H1 (cell line): ENCODE measurements at regions not wholly inside any gene's neighbourhood (a gene's known extent, or its start where the extent isn't known, plus 50 kb on each side); places are given as distances from the start of the nearest gene placed in this dataset.

Experiments
- CTCF ChIA-PET: fragments of 300-600 bp; sonication (Branson Sonifier 250); formaldehyde crosslinking; loops from one replicate; lab custom pipeline; 2021; ENCODE audit not compliant: partially characterized antibody; lab: Charles Lee
- POLR2A ChIA-PET: fragments of 300-600 bp; sonication (Branson Sonifier 250); formaldehyde crosslinking; loops from one replicate; lab custom pipeline; 2021; ENCODE audit warnings: inconsistent platforms; ENCODE audit not compliant: partially characterized antibody; lab: Charles Lee
- DNase-seq, 2 experiments: peaks; one replicate each; pipeline versions ENCODE4 v3.0.0 to v3.0.0-alpha.2; 2010 to 2022; ENCODE audit warnings: low spot score in 2 of 2, low read depth in 1 of 2, mixed read lengths in 1 of 2
- FAIRE-seq: peaks from 2 replicates; lab custom pipeline; 2011; peaks lifted over from hg19 to GRCh38; lab: Jason Lieb, UNC
- H2AFZ ChIP-seq: 2 replicates; pipeline ENCODE4 v1.8.1; 2012; ENCODE audit warnings: low read length, inconsistent platforms
- H2AK5ac ChIP-seq: 2 replicates; pipeline ENCODE4 v1.6.1; 2013; ENCODE audit warnings: low read depth, low read length
- H2BK120ac ChIP-seq: replicated peaks from 2 replicates; pipeline ENCODE3; 2013; ENCODE audit warnings: low read depth, low read length, inconsistent platforms
- H2BK12ac ChIP-seq: 2 replicates; pipeline ENCODE4 v1.6.1; 2013; ENCODE audit warnings: low read depth, low read length
- H2BK15ac ChIP-seq: 2 replicates; pipeline ENCODE4 v1.6.1; 2013; ENCODE audit warnings: low read length
- H2BK20ac ChIP-seq: 2 replicates; pipeline ENCODE4 v1.6.1; 2013; ENCODE audit warnings: low read length
- H2BK5ac ChIP-seq: 2 replicates; pipeline ENCODE4 v1.6.1; 2013; ENCODE audit warnings: low read depth, low read length
- H3K14ac ChIP-seq: 2 replicates; pipeline ENCODE4 v1.6.1; 2013; ENCODE audit warnings: inconsistent platforms; ENCODE audit not compliant: insufficient read length
- H3K18ac ChIP-seq: 2 replicates; pipeline ENCODE4 v1.6.1; 2013; ENCODE audit warnings: low read length; ENCODE audit errors: extremely low read depth
- H3K23ac ChIP-seq: 2 replicates; pipeline ENCODE4 v1.6.1; 2013; ENCODE audit warnings: inconsistent platforms; ENCODE audit not compliant: insufficient read length
- H3K23me2 ChIP-seq: 2 replicates; pipeline ENCODE4 v1.6.1; 2013; ENCODE audit warnings: low read depth, low read length
- H3K27ac ChIP-seq: 2 replicates; pipeline ENCODE4 v1.6.1; 2011; ENCODE audit warnings: low read depth, low read length, inconsistent platforms
- H3K27me3 ChIP-seq, 4 experiments: replicated peaks in 1 of 4; 1 replicate in 1 of 4; 2 replicates in 3 of 4; pipeline versions ENCODE4 v1.6.1 to v1.8.1; 2011 to 2013; ENCODE audit warnings: low read length in 3 of 4, mild to moderate bottlenecking in 3 of 4, inconsistent platforms in 2 of 4, mixed read lengths in 2 of 4, moderate library complexity in 1 of 4; ENCODE audit not compliant: control insufficient read depth in 3 of 4, insufficient read depth in 3 of 4; ENCODE audit errors: extremely low read depth in 1 of 4
- H3K36me3 ChIP-seq, 4 experiments: 2 replicates each; pipeline versions ENCODE4 v1.6.1 to v1.8.1; 2011 to 2013; ENCODE audit warnings: mild to moderate bottlenecking in 4 of 4, low read length in 3 of 4, moderate library complexity in 2 of 4, control low read depth in 1 of 4, inconsistent platforms in 1 of 4; ENCODE audit not compliant: insufficient read depth in 4 of 4, control insufficient read depth in 2 of 4
- H3K4ac ChIP-seq: replicated peaks from 2 replicates; pipeline ENCODE3; 2013; ENCODE audit warnings: low read length, low read depth, mixed read lengths, inconsistent platforms; ENCODE audit not compliant: insufficient read length
- H3K4me1 ChIP-seq, 4 experiments: replicated peaks in 1 of 4; 1 replicate in 1 of 4; 2 replicates in 3 of 4; pipeline versions ENCODE4 v1.6.1 to v1.8.1; 2011 to 2013; ENCODE audit warnings: low read length in 3 of 4, inconsistent platforms in 2 of 4, mixed read lengths in 1 of 4; ENCODE audit not compliant: insufficient read depth in 4 of 4, control insufficient read depth in 3 of 4
- H3K4me2 ChIP-seq, 2 experiments: 2 replicates each; pipeline versions ENCODE4 v1.6.1 to v1.8.1; 2011 to 2013; ENCODE audit warnings: low read depth in 2 of 2, low read length in 2 of 2, control low read depth in 1 of 2, inconsistent platforms in 1 of 2, mild to moderate bottlenecking in 1 of 2; ENCODE audit not compliant: insufficient read depth in 1 of 2
- H3K4me3 ChIP-seq, 4 experiments: fragments of 200-600, 300-600 bp in 1 of 4; sonication (generic), shearing (Covaris generic), sonication (Bioruptor Twin) in 1 of 4; 2 replicates each; pipeline versions ENCODE4 v1.5.1 to v1.8.1; 2011 to 2016; ENCODE audit warnings: low read length in 4 of 4, low read depth in 3 of 4, control low read depth in 2 of 4, inconsistent platforms in 2 of 4, mild to moderate bottlenecking in 2 of 4, mixed read lengths in 1 of 4, moderate library complexity in 1 of 4; ENCODE audit not compliant: insufficient read depth in 2 of 4; ENCODE audit errors: extremely low read depth in 1 of 4
- H3K56ac ChIP-seq: replicated peaks from 2 replicates; pipeline ENCODE3; 2013; ENCODE audit warnings: low read depth, mild to moderate bottlenecking, mixed read lengths, low read length, inconsistent platforms; ENCODE audit not compliant: insufficient read length
- H3K79me1 ChIP-seq: 2 replicates; pipeline ENCODE4 v1.6.1; 2013; ENCODE audit warnings: low read depth, low read length, control low read depth
- H3K79me2 ChIP-seq, 2 experiments: 2 replicates each; pipeline versions ENCODE4 v1.6.1 to v1.8.1; 2012 to 2013; ENCODE audit warnings: low read length in 2 of 2, mild to moderate bottlenecking in 2 of 2, inconsistent platforms in 1 of 2; ENCODE audit not compliant: insufficient read depth in 2 of 2, control insufficient read depth in 1 of 2
- H3K9ac ChIP-seq, 4 experiments: replicated peaks in 1 of 4; 1 replicate in 1 of 4; 2 replicates in 3 of 4; pipeline versions ENCODE4 v1.6.1 to v1.8.1; 2011 to 2013; ENCODE audit warnings: low read depth in 3 of 4, low read length in 3 of 4, control low read depth in 2 of 4, mild to moderate bottlenecking in 2 of 4, moderate library complexity in 2 of 4, inconsistent platforms in 1 of 4; ENCODE audit errors: extremely low read depth in 1 of 4
- H3K9me3 ChIP-seq, 2 experiments: 2 replicates each; pipeline versions ENCODE4 v1.6.1 to v1.8.1; 2012 to 2013; ENCODE audit warnings: mild to moderate bottlenecking in 2 of 2, moderate library complexity in 2 of 2, control low read depth in 1 of 2, inconsistent platforms in 1 of 2, low read depth in 1 of 2, low read length in 1 of 2, mixed read lengths in 1 of 2; ENCODE audit not compliant: insufficient read depth in 2 of 2
- H4K20me1 ChIP-seq, 2 experiments: replicated peaks in 1 of 2; 2 replicates each; pipeline versions ENCODE3 to v1.8.1; 2011 to 2013; ENCODE audit warnings: inconsistent platforms in 2 of 2, low read length in 2 of 2, mild to moderate bottlenecking in 1 of 2; ENCODE audit not compliant: insufficient read depth in 2 of 2, control insufficient read depth in 1 of 2
- H4K5ac ChIP-seq: 2 replicates; pipeline ENCODE4 v1.6.1; 2013; ENCODE audit warnings: low read length, low read depth, mixed read lengths, inconsistent platforms; ENCODE audit not compliant: insufficient read length
- H4K8ac ChIP-seq: 2 replicates; pipeline ENCODE4 v1.8.0; 2013; ENCODE audit warnings: mild to moderate bottlenecking, moderate library complexity, low read length, inconsistent platforms; ENCODE audit not compliant: insufficient read depth; ENCODE audit errors: extremely low read depth
- H4K91ac ChIP-seq: replicated peaks from 2 replicates; pipeline ENCODE3; 2013; ENCODE audit warnings: low read length, mixed read lengths, inconsistent platforms; ENCODE audit not compliant: insufficient read length
- BRCA1 ChIP-seq: IDR thresholded peaks from 2 replicates; pipeline ENCODE4 v1.6.1; 2012; ENCODE audit warnings: low read depth, low read length, improper control_type of control experiment
- CREB1 ChIP-seq: IDR thresholded peaks from 2 replicates; pipeline ENCODE4 v1.6.1; 2012; ENCODE audit warnings: inconsistent platforms
- EZH2 ChIP-seq: fragments of 200-600 bp; sonication (generic); IDR thresholded peaks from 2 replicates; pipeline ENCODE4 v1.7.1; 2012; ENCODE audit warnings: low read depth, mild to moderate bottlenecking, moderate library complexity, low read length, inconsistent platforms; ENCODE audit not compliant: severe bottlenecking
- MAFK ChIP-seq: IDR thresholded peaks from 2 replicates; pipeline ENCODE4 v1.6.1; 2012; ENCODE audit warnings: low read depth, mild to moderate bottlenecking, improper control_type of control experiment, low read length
- SIN3A ChIP-seq, 2 experiments: IDR thresholded peaks in 1 of 2; conservative IDR thresholded peaks in 1 of 2; 2 replicates each; pipeline ENCODE4 v1.6.1; 2011 to 2012; ENCODE audit warnings: low read length in 2 of 2, improper control_type of control experiment in 1 of 2, low read depth in 1 of 2, mild to moderate bottlenecking in 1 of 2
- SIX5 ChIP-seq: IDR thresholded peaks from 2 replicates; pipeline ENCODE4 v1.6.1; 2011; ENCODE audit warnings: mild to moderate bottlenecking, low read depth, low read length
- WGBS, 2 experiments: shearing (Covaris generic) in 1 of 2; methylation state at CpG; one replicate each; pipeline versions ENCODE4 v1.1.6 to v1.1.7; 2013 to 2015; ENCODE audit warnings: low lambda C conversion rate in 2 of 2, mixed read lengths in 2 of 2, inconsistent platforms in 1 of 2, low coverage in 1 of 2, missing lambda C conversion rate in 1 of 2; ENCODE audit not compliant: insufficient replicate concordance in 2 of 2, insufficient coverage in 1 of 2, insufficient read length in 1 of 2; ENCODE audit errors: extremely low coverage in 1 of 2, missing lambda C conversion rate in 1 of 2; 5-methylcytosine and 5-hydroxymethylcytosine counted together

DNA sequence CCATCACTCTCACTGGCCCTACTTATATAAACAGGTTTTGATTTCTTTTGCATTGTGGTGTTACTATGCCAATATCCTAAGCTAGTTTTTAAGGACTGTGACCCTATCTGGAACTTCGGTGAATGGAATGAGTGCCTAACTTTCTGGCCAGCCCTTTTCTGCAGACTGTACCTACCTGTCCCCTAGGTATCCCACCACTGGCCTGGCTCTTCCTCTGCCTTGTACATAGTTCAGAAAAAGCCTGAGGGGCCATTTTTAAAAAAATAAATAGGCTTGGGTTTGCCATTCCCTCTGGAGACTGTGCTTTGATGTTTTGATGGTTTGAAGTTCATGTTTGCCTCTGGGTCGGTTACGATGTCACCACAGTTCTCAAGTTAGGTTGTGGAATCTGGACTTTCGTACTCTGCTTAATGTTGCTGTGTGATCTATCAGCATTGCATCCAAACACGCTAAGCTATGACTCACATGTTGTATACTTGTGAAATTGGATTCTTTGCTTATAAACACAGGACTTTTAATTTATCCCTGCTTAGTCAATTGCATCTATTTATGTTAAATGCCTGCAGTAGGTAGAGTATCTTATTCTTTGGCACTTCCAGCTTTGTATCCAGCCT lies 182.0 kb downstream of the ANKRD50 start:
- no peak overlapping the region for H4K5ac ChIP-seq
- no peak overlapping the region for H2BK20ac ChIP-seq
- H2AFZ ChIP-seq, result no peak overlapping the region
- H3K9ac ChIP-seq, result no peak overlapping the region
- H3K27me3 ChIP-seq, result no peaks in the 10 kb centered on the region
- H4K91ac ChIP-seq, result no peak overlapping the region
- DNase-seq (no peak), FAIRE-seq (no peak)
- POLR2A ChIA-PET, result no interaction called here
- H3K23me2 ChIP-seq, result no peaks in the 10 kb centered on the region
- H3K56ac ChIP-seq, result no peak overlapping the region
- no peaks in the 10 kb centered on the region for H4K20me1 ChIP-seq
- no peak overlapping the region for H3K27ac ChIP-seq
- H3K79me2 ChIP-seq, result no peaks in the 10 kb centered on the region
- H4K8ac ChIP-seq, result no peak overlapping the region
- no peak overlapping the region for H2BK120ac ChIP-seq
- no peak overlapping the region for H3K23ac ChIP-seq
- no peak overlapping the region for H2AK5ac ChIP-seq
- no peaks in the 10 kb centered on the region for H3K9me3 ChIP-seq
- H3K4me1 ChIP-seq, result no peaks in the 10 kb centered on the region
- no peaks in the 10 kb centered on the region for H3K79me1 ChIP-seq
- no peak overlapping the region for H3K18ac ChIP-seq
- H2BK5ac ChIP-seq, result no peak overlapping the region
- no peak overlapping the region for H3K4ac ChIP-seq
- CTCF ChIA-PET, result interaction anchor here (0.7 kb wide), 1 partner anchor 242 kb away, joined by 3 read pairs; no protein-coding TSS in a partner anchor
- no peak overlapping the region for H2BK12ac ChIP-seq
- WGBS, 2 experiments, result 96% methylated on average over 5 of the region's 5 CpGs; no CpG with 5 or more reads in 1 of the 2 experiments
- no peak overlapping the region for H3K4me3 ChIP-seq
- no peak overlapping the region for H3K14ac ChIP-seq
- H3K4me2 ChIP-seq, result no peak overlapping the region
- TF ChIP-seq BRCA1, result no peak
- TF ChIP-seq SIN3A (conservative IDR thresholded peaks at IDR 0.05 in 1 of 2, IDR thresholded peaks at IDR 0.05 in 1 of 2; ENCODE audit: low read depth in 1 of 2, low read length in 2 of 2), result no peak
- no peak for TF ChIP-seq EZH2
- no peak for TF ChIP-seq SIX5
- TF ChIP-seq MAFK, result no peak
- no peak for TF ChIP-seq CREB1
- H3K36me3 ChIP-seq, result no peaks in the 10 kb centered on the region
- H2BK15ac ChIP-seq, result no peak overlapping the region
